ENCODE measurements at regions not wholly inside any gene's neighbourhood (a gene's known extent, or its start where the extent isn't known, plus 50 kb on each side); places are given as distances from the start of the nearest gene placed in this dataset.

DNA sequence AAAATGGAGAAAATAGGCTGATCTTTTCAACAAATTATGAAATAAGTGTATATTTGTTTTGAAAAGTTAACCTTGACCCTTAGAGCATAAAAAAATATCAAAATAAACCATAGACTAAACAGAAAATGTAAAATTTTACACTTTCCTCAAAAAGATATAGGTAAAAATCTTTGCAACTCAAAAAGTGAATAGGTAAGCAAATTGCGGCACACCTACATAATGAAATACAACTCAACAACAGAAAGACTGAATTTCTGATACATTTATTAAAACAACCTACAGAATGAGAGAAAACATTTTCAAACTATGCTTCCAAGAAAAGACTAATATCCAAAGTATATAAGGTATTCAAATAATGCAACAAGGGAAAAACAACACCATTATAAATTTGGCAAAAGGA lies 425.7 kb upstream of the KHDRBS2 start:
- Histone ChIP-seq H3K9me3 (ENCODE audit: low read depth, low read length) (no peaks in the 10 kb centered on the region), H3K36me3 (ENCODE audit: insufficient read depth, low read length) (no peaks in the 10 kb centered on the region), H3K27ac (no peak overlapping the region), H3K9ac (ENCODE audit: insufficient read length) (no peak overlapping the region), H3K4me3 (no peak overlapping the region)
- no peak for DNase-seq (ENCODE audit: low read depth, low spot score)
- TF ChIP-seq POLR2AphosphoS5 (IDR thresholded peaks at IDR 0.05; ENCODE audit: borderline replicate concordance, low read depth, low read length) (no peak), FOXP2 (optimal IDR thresholded peaks at IDR 0.05; ENCODE audit: control extremely low read depth, extremely low read length, insufficient read depth) (no peak), EZH2 (IDR thresholded peaks at IDR 0.05) (no peak)

DNA sequence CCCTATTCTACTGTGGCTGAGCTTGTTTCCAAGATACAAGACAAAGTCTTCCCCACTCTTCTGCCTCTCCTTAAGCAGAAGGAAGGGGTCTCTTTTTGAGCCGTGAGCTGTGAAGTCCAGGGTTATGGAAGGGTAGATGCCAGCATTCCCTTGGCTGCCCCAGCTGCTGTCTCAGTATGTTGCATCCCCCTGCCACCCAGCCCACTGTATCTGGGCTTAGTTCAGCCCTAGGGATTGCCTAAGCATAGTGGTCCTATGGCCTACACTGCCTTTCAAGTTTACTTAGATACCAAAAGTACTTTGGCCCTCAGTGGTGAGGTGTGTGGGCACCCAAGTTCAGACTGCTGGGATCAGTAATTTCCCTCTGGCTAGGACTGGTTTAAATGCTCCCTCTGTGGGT lies 421.9 kb upstream of the KHDRBS2 start:
- H3K9me3 ChIP-seq (ENCODE audit: low read depth, low read length): no peaks in the 10 kb centered on the region
- H3K27ac ChIP-seq: no peak overlapping the region
- no peaks in the 10 kb centered on the region for H3K36me3 ChIP-seq (ENCODE audit: insufficient read depth, low read length)
- no peak for DNase-seq (ENCODE audit: low read depth, low spot score)
- no peak overlapping the region for H3K9ac ChIP-seq (ENCODE audit: insufficient read length)
- TF ChIP-seq EZH2 (IDR thresholded peaks at IDR 0.05): no peak
- no peak for TF ChIP-seq FOXP2 (optimal IDR thresholded peaks at IDR 0.05; ENCODE audit: control extremely low read depth, extremely low read length, insufficient read depth)
- no peak for TF ChIP-seq POLR2AphosphoS5 (IDR thresholded peaks at IDR 0.05; ENCODE audit: borderline replicate concordance, low read depth, low read length)
- no peak overlapping the region for H3K4me3 ChIP-seq

GRCh38 chr6:62707156-62707555 lies 421.1 kb upstream of the KHDRBS2 start:
- DNase-seq (ENCODE audit: low read depth, low spot score): no peak

DNA sequence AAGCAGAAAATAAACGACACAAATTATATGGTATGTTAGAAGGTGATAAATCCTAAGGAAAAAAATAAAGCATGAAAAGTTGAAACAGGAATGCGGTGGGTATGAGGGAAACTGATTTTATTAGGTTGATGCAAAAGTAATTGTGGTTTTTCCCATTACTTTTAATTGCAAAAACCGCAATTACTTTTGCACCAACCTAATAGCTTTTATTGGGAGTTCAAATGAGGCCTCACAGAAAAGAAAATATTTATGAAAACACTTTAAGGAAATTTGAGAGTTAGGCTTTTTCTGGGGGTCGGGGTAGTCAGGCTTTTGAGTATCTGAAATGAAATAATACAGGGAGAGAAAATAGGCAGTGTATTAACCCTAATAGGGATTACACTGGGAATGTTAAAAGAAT lies 397.0 kb upstream of the KHDRBS2 start:
- Histone ChIP-seq H3K4me3 (no peak overlapping the region), H3K36me3 (ENCODE audit: insufficient read depth, low read length) (no peaks in the 10 kb centered on the region), H3K9ac (ENCODE audit: insufficient read length) (no peak overlapping the region), H3K9me3 (ENCODE audit: low read depth, low read length) (no peaks in the 10 kb centered on the region), H3K27ac (no peak overlapping the region)
- no peak for DNase-seq (ENCODE audit: low read depth, low spot score)
- TF ChIP-seq POLR2AphosphoS5 (IDR thresholded peaks at IDR 0.05; ENCODE audit: borderline replicate concordance, low read depth, low read length) (no peak), EZH2 (IDR thresholded peaks at IDR 0.05) (no peak), FOXP2 (optimal IDR thresholded peaks at IDR 0.05; ENCODE audit: control extremely low read depth, extremely low read length, insufficient read depth) (no peak)

More at GRCh38 chr6:62707156-62707555, 421.1 kb upstream of the KHDRBS2 start:
- H3K27ac ChIP-seq: no peak overlapping the region
- H3K4me3 ChIP-seq: no peak overlapping the region
- TF ChIP-seq FOXP2 (optimal IDR thresholded peaks at IDR 0.05; ENCODE audit: control extremely low read depth, extremely low read length, insufficient read depth): no peak
- TF ChIP-seq EZH2 (IDR thresholded peaks at IDR 0.05): no peak
- no peak for TF ChIP-seq POLR2AphosphoS5 (IDR thresholded peaks at IDR 0.05; ENCODE audit: borderline replicate concordance, low read depth, low read length)
- H3K9ac ChIP-seq (ENCODE audit: insufficient read length): no peak overlapping the region
- no peaks in the 10 kb centered on the region for H3K36me3 ChIP-seq (ENCODE audit: insufficient read depth, low read length)
- no peaks in the 10 kb centered on the region for H3K9me3 ChIP-seq (ENCODE audit: low read depth, low read length)

GRCh38 chr6:62681108-62681507 lies 395.1 kb upstream of the KHDRBS2 start:
- no peak overlapping the region for H3K9ac ChIP-seq (ENCODE audit: insufficient read length)
- no peaks in the 10 kb centered on the region for H3K36me3 ChIP-seq (ENCODE audit: insufficient read depth, low read length)
- no peak overlapping the region for H3K27ac ChIP-seq
- H3K9me3 ChIP-seq (ENCODE audit: low read depth, low read length): no peaks in the 10 kb centered on the region
- no peak for DNase-seq (ENCODE audit: low read depth, low spot score)
- TF ChIP-seq POLR2AphosphoS5 (IDR thresholded peaks at IDR 0.05; ENCODE audit: borderline replicate concordance, low read depth, low read length) (no peak), EZH2 (IDR thresholded peaks at IDR 0.05) (no peak), FOXP2 (optimal IDR thresholded peaks at IDR 0.05; ENCODE audit: control extremely low read depth, extremely low read length, insufficient read depth) (no peak)
- H3K4me3 ChIP-seq: no peak overlapping the region

DNA sequence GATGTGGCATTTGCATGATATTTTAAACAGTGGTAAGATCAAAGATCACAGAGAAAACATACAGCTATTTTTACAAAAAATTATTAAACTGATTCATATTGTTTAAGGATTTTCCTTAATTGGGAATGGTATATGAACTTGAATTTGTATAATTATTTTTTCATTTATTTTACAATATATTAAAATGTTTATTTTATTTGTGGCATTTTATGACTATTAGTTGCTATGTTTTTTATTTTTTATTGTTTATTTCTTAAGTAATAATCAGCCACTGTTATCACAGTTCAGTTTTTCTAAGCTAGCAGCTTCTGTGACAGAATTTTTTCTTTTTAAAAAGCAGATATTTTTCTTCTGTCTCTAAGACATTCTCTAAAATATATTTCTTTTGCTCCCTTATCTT lies 387.0 kb upstream of the KHDRBS2 start:
- no peak for DNase-seq (ENCODE audit: low read depth, low spot score)

DNA sequence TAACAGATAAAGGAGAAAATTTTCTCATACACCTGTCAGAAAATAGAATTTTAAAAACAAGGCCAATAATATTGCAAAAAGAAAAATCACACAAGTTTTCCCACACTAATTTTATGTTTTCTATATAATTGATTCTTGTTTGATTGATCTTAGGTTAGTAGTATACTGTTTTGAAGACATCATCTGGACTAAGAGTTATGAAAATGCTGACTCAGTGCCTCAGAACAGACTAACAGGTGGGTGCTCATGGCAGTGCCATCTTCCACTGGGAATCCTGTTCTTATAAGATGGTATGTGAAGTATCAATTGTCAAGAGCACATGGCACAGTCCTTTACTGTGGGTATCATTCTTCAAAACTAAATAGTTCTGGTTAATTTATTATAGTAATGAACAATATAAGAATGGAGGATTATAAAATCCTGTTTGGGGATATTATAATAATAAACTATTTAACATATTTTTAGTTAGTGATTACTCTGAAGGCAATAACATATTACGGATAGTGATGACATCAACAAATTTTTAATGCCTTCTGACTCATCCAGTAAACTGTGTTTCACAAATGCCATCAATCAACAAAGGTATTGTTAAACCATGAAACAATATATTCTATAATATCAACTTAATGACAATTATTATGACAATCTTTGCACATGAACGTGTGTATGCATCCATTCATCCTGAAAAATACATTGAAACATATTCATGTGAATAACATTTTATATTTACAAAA lies 384.6 kb upstream of the KHDRBS2 start:
- no peak overlapping the region for H3K27ac ChIP-seq
- no peaks in the 10 kb centered on the region for H3K9me3 ChIP-seq (ENCODE audit: low read depth, low read length)
- no peak for DNase-seq (ENCODE audit: low read depth, low spot score)
- no peak for TF ChIP-seq FOXP2 (optimal IDR thresholded peaks at IDR 0.05; ENCODE audit: control extremely low read depth, extremely low read length, insufficient read depth)
- TF ChIP-seq EZH2 (IDR thresholded peaks at IDR 0.05): no peak
- TF ChIP-seq POLR2AphosphoS5 (IDR thresholded peaks at IDR 0.05; ENCODE audit: borderline replicate concordance, low read depth, low read length): no peak
- no peaks in the 10 kb centered on the region for H3K36me3 ChIP-seq (ENCODE audit: insufficient read depth, low read length)
- no peak overlapping the region for H3K4me3 ChIP-seq
- H3K9ac ChIP-seq (ENCODE audit: insufficient read length): no peak overlapping the region

More for the DNA sequence above, 387.0 kb upstream of the KHDRBS2 start:
- Histone ChIP-seq H3K9ac (ENCODE audit: insufficient read length) (no peak overlapping the region), H3K27ac (no peak overlapping the region), H3K9me3 (ENCODE audit: low read depth, low read length) (no peaks in the 10 kb centered on the region), H3K36me3 (ENCODE audit: insufficient read depth, low read length) (no peaks in the 10 kb centered on the region), H3K4me3 (no peak overlapping the region)
- TF ChIP-seq EZH2 (IDR thresholded peaks at IDR 0.05) (no peak), POLR2AphosphoS5 (IDR thresholded peaks at IDR 0.05; ENCODE audit: borderline replicate concordance, low read depth, low read length) (no peak), FOXP2 (optimal IDR thresholded peaks at IDR 0.05; ENCODE audit: control extremely low read depth, extremely low read length, insufficient read depth) (no peak)

GRCh38 chr6:62669831-62670230 lies 383.8 kb upstream of the KHDRBS2 start:
- DNase-seq (ENCODE audit: low read depth, low spot score): no peak
- H3K4me3 ChIP-seq: no peak overlapping the region
- H3K9ac ChIP-seq (ENCODE audit: insufficient read length): no peak overlapping the region
- no peaks in the 10 kb centered on the region for H3K9me3 ChIP-seq (ENCODE audit: low read depth, low read length)
- no peaks in the 10 kb centered on the region for H3K36me3 ChIP-seq (ENCODE audit: insufficient read depth, low read length)
- TF ChIP-seq POLR2AphosphoS5 (IDR thresholded peaks at IDR 0.05; ENCODE audit: borderline replicate concordance, low read depth, low read length) (no peak), FOXP2 (optimal IDR thresholded peaks at IDR 0.05; ENCODE audit: control extremely low read depth, extremely low read length, insufficient read depth) (no peak), EZH2 (IDR thresholded peaks at IDR 0.05) (no peak)
- no peak overlapping the region for H3K27ac ChIP-seq
